Peyer's patch (tissue), 4 donors: ENCODE measurements at regions not wholly inside any gene's neighbourhood (a gene's known extent, or its start where the extent isn't known, plus 50 kb on each side); places are given as distances from the start of the nearest gene placed in this dataset.

Source experiments
- CTCF ChIP-seq, 6 experiments: fragments of 450-650 bp in 4 of 6; fragments of 200-600 bp in 2 of 6; sonication (generic) in 1 of 6; IDR thresholded peaks; one replicate each; pipeline ENCODE4 v1.5.1; 2017 to 2019; ENCODE audit warnings: antibody characterized with exemption in 6 of 6, mild to moderate bottlenecking in 3 of 6, moderate library complexity in 1 of 6
- POLR2A ChIP-seq, 2 donors: fragments of 450-650 bp; IDR thresholded peaks; one replicate each; pipeline ENCODE4 v1.5.1; 2017; ENCODE audit warnings: antibody characterized with exemption in 2 of 2, mild to moderate bottlenecking in 2 of 2, moderate library complexity in 2 of 2

DNA sequence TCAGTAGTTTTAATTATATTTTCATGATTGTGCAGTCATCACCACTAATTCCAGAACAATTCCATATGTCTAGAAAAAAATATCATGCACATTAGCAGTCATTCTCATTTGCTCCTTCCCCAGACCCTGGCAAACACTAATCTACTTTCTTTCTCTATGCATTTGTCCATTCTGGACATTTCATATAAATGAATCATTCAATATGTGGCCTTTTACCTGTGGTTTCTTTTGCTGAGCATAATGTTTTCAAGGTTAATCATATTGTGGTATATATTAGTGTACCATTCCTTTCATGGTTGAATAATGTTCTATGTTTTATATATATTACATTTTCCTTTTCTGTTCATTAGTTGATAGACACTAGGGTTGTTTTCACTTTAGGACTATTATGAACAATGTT is 811.1 kb upstream of the RAG2 start:
- TF ChIP-seq POLR2A (IDR thresholded peaks at IDR 0.05) (no peak), CTCF (IDR thresholded peaks at IDR 0.05) (no peak)
